ENCODE measurements at regions not wholly inside any gene's neighbourhood (a gene's known extent, or its start where the extent isn't known, plus 50 kb on each side); places are given as distances from the start of the nearest gene placed in this dataset.

DNA sequence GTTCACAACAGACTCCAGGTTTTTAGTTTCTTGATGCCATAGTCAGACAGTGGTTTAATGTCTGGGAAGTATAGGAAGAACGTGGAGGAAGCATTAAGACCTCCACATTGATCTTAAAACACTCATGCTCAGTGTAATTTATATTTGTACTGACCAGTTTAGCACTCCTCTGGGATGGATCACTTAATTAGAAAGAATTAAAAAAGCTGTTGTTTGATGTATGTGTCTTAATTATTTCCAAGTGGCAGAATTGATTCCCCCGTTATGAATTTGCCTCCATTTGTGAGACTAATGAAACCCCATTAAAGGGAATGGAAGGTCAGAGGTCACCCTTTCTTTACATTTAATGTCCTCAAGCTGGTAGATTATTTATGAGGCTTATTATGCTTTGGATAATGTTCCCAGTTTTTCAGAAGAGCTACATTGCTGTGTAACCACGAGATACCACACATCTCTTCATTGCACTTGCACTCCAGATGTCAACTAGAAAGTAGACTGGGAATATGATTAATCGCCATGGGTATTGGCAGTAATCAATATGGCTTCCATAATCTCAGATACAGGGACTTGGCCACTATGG is 270.0 kb upstream of the JAG1 start:
- Histone ChIP-seq H3K23ac (ENCODE audit: low read depth, low read length, poor library complexity) (no peak overlapping the region), H2AFZ (ENCODE audit: low read length) (no peak overlapping the region), H2BK12ac (ENCODE audit: low read length) (no peak overlapping the region), H3K27me3 (ENCODE audit: control insufficient read depth in 3 of 3, insufficient read depth in 3 of 3, low read depth in 1 of 3, low read length in 3 of 3) (no peaks in the 10 kb centered on the region), H4K8ac (ENCODE audit: low read depth, low read length) (no peak overlapping the region), H3K4me1 (ENCODE audit: control insufficient read depth in 2 of 2, insufficient read depth in 1 of 2, low read depth in 1 of 2, low read length in 2 of 2) (no peaks in the 10 kb centered on the region), H4K91ac (ENCODE audit: low read depth, low read length, poor library complexity) (no peak overlapping the region), H3K4ac (ENCODE audit: low read length) (no peak overlapping the region), H3K14ac (ENCODE audit: low read length) (no peak overlapping the region), H2BK120ac (ENCODE audit: low read depth, low read length) (no peak overlapping the region), H3K4me3 (ENCODE audit: low read length in 2 of 2) (no peak overlapping the region), H3K36me3 (replicated peaks in 1 of 2; ENCODE audit: control insufficient read depth in 2 of 2, insufficient read depth in 2 of 2, low read length in 2 of 2) (no peaks in the 10 kb centered on the region), H3K4me2 (ENCODE audit: insufficient read depth, low read length, poor library complexity, severe bottlenecking) (no peak overlapping the region), H3K27ac (replicated peaks; ENCODE audit: low read length) (no peak overlapping the region), H3K18ac (ENCODE audit: low read length) (no peak overlapping the region), H3K9me3 (replicated peaks in 1 of 2; ENCODE audit: control insufficient read depth in 2 of 2, insufficient read depth in 1 of 2, low read depth in 1 of 2, low read length in 2 of 2) (peaks cover 0 to 1% of the 10 kb centered on the region in 2 donors), H3K79me1 (ENCODE audit: low read depth, low read length) (no peaks in the 10 kb centered on the region), H2BK15ac (ENCODE audit: low read length) (no peak overlapping the region), H3K9ac (ENCODE audit: low read depth, low read length, poor library complexity) (no peak overlapping the region), H2BK5ac (ENCODE audit: low read length) (no peak overlapping the region), H2AK5ac (ENCODE audit: low read depth, low read length) (no peak overlapping the region)
- WGBS, 2 donors (ENCODE audit: extremely low coverage in 2 of 2, insufficient read length in 2 of 2, insufficient replicate concordance in 1 of 2): no CpG with 5 or more reads among the region's 4 CpGs
- no peak for DNase-seq (ENCODE audit: low spot score)

DNA sequence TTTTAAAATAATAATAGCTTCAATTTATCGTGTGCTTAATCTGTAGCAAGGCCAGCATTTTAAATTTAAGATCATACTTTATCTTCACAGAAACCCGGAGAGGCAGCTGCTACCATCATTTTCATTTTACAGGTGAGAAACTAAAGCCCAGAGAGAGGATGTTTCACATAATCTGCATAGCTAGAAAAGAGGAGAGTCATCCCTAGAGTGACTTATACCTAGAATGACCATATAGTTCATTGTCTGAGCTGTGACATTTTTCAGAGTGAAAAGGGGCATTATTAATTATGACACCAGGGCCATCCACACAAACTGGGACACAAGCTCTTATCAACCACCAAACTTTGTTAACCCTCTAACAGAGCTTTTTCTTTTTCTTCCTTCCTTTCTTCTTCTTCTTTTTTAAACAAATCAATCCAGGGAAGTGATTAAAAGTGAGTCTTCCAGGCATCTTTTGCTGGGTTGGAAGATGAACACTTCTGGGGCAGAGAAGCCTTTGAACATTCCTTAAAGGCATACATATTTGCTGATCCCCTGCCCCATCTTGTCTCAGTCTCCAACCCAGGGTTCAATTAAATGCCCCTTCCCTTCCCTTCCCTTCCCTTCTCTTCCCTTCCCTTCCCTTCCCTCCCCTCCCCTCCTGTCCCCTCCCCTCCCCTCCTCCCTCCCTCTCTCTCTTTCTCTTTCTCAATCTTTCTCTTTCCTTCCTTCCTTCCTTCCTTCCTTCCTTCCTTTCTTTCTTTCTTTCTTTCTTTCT is 272.5 kb upstream of the JAG1 start:
- H2BK5ac ChIP-seq (ENCODE audit: low read length): no peak overlapping the region
- no peak overlapping the region for H3K23ac ChIP-seq (ENCODE audit: low read depth, low read length, poor library complexity)
- no peak overlapping the region for H3K14ac ChIP-seq (ENCODE audit: low read length)
- H2BK15ac ChIP-seq (ENCODE audit: low read length): no peak overlapping the region
- H2BK120ac ChIP-seq (ENCODE audit: low read depth, low read length): no peak overlapping the region
- H4K91ac ChIP-seq (ENCODE audit: low read depth, low read length, poor library complexity): no peak overlapping the region
- no peak overlapping the region for H3K4ac ChIP-seq (ENCODE audit: low read length)
- DNase-seq (ENCODE audit: low spot score): no peak
- no peak overlapping the region for H3K18ac ChIP-seq (ENCODE audit: low read length)
- H3K79me1 ChIP-seq (ENCODE audit: low read depth, low read length): no peaks in the 10 kb centered on the region
- H3K9ac ChIP-seq (ENCODE audit: low read depth, low read length, poor library complexity): no peak overlapping the region
- H3K27ac ChIP-seq (replicated peaks; ENCODE audit: low read length): no peak overlapping the region
- no peak overlapping the region for H3K4me2 ChIP-seq (ENCODE audit: insufficient read depth, low read length, poor library complexity, severe bottlenecking)
- no peak overlapping the region for H2AK5ac ChIP-seq (ENCODE audit: low read depth, low read length)
- no peak overlapping the region for H2AFZ ChIP-seq (ENCODE audit: low read length)
- no peaks in the 10 kb centered on the region for H3K27me3 ChIP-seq (ENCODE audit: control insufficient read depth in 3 of 3, insufficient read depth in 3 of 3, low read depth in 1 of 3, low read length in 3 of 3)
- WGBS, 2 donors (ENCODE audit: extremely low coverage in 2 of 2, insufficient read length in 2 of 2, insufficient replicate concordance in 1 of 2): no CpG with 5 or more reads among the region's 2 CpGs
- no peak overlapping the region for H4K8ac ChIP-seq (ENCODE audit: low read depth, low read length)
- no peak overlapping the region for H2BK12ac ChIP-seq (ENCODE audit: low read length)
- no peaks in the 10 kb centered on the region for H3K36me3 ChIP-seq (replicated peaks in 1 of 2; ENCODE audit: control insufficient read depth in 2 of 2, insufficient read depth in 2 of 2, low read length in 2 of 2)
- no peak overlapping the region for H3K4me3 ChIP-seq (ENCODE audit: low read length in 2 of 2)
- H3K9me3 ChIP-seq (replicated peaks in 1 of 2; ENCODE audit: control insufficient read depth in 2 of 2, insufficient read depth in 1 of 2, low read depth in 1 of 2, low read length in 2 of 2): no peaks in the 10 kb centered on the region
- H3K4me1 ChIP-seq (ENCODE audit: control insufficient read depth in 2 of 2, insufficient read depth in 1 of 2, low read depth in 1 of 2, low read length in 2 of 2): no peaks in the 10 kb centered on the region

DNA sequence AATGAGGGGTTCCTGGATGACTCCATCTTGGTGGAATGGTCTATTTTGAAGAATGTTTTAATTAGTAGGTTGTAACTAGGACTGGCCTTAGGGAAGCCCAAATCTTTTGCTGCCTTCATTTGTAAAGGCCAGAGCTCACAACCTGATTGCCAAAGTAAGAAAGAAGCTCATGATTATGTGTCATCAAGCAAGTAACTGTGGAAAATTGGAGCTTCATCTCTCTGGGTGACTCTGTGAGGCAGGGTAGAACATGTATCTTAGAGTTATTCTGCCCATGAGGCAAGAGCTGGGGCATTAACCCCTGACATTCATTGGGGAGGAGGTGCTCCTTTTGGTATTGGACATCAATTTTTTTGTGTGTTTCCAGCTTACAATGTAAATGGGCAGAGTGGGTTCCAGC is 273.9 kb upstream of the JAG1 start:
- Histone ChIP-seq H3K36me3 (replicated peaks in 1 of 2; ENCODE audit: control insufficient read depth in 2 of 2, insufficient read depth in 2 of 2, low read length in 2 of 2) (no peaks in the 10 kb centered on the region), H2BK12ac (ENCODE audit: low read length) (no peak overlapping the region), H3K79me1 (ENCODE audit: low read depth, low read length) (no peaks in the 10 kb centered on the region), H3K4me2 (ENCODE audit: insufficient read depth, low read length, poor library complexity, severe bottlenecking) (no peak overlapping the region), H2BK5ac (ENCODE audit: low read length) (no peak overlapping the region), H3K27me3 (ENCODE audit: control insufficient read depth in 3 of 3, insufficient read depth in 3 of 3, low read depth in 1 of 3, low read length in 3 of 3) (no peaks in the 10 kb centered on the region), H2BK15ac (ENCODE audit: low read length) (no peak overlapping the region), H3K9me3 (replicated peaks in 1 of 2; ENCODE audit: control insufficient read depth in 2 of 2, insufficient read depth in 1 of 2, low read depth in 1 of 2, low read length in 2 of 2) (no peaks in the 10 kb centered on the region), H3K18ac (ENCODE audit: low read length) (no peak overlapping the region), H3K14ac (ENCODE audit: low read length) (no peak overlapping the region), H3K4ac (ENCODE audit: low read length) (no peak overlapping the region), H4K8ac (ENCODE audit: low read depth, low read length) (no peak overlapping the region), H2AK5ac (ENCODE audit: low read depth, low read length) (no peak overlapping the region), H4K91ac (ENCODE audit: low read depth, low read length, poor library complexity) (no peak overlapping the region), H3K4me1 (ENCODE audit: control insufficient read depth in 2 of 2, insufficient read depth in 1 of 2, low read depth in 1 of 2, low read length in 2 of 2) (no peaks in the 10 kb centered on the region), H3K9ac (ENCODE audit: low read depth, low read length, poor library complexity) (no peak overlapping the region), H3K27ac (replicated peaks; ENCODE audit: low read length) (no peak overlapping the region), H2AFZ (ENCODE audit: low read length) (no peak overlapping the region), H2BK120ac (ENCODE audit: low read depth, low read length) (no peak overlapping the region), H3K4me3 (ENCODE audit: low read length in 2 of 2) (no peak overlapping the region), H3K23ac (ENCODE audit: low read depth, low read length, poor library complexity) (no peak overlapping the region)
- no peak for DNase-seq (ENCODE audit: low spot score)

DNA sequence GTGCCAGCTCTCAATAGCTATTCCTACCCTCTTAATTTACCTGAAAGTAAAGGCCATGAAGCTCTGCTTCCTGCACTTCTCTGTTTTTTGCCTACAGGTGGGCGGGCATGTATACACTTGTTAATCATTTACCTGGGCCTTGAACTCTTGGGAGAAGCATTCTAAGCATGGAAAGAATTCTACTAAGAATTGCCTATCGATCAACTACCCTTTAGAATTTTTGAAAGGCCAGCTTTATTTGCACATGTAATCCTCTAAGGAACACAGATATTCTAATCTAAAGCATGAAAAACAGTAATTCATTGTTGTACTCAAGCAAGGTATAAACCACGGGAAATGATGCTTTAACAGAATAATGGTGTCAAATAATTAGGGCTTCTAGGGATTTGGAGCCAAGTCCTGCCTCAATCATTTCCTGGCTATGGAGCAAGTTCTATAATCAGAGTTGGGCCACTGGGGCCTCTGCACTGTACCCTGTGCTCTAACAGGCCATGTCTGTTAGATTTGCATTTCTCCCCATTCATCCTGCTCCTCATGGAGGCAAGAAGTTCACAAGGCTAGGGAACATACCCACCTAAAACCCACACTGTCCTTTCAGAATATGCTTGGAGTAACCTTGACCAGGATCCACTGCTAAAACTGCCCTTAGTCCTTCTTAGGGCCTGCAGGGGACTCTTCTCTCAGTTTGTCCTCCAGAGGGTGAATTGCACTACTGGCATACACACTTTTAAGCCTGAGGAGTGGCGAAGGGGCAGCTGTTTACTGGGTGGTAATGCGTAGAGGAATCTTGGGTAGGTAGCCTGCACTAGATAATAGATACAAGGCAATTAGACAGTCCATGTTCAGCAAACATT is 276.4 kb upstream of the JAG1 start:
- Histone ChIP-seq H2BK120ac (ENCODE audit: low read depth, low read length) (no peak overlapping the region), H4K91ac (ENCODE audit: low read depth, low read length, poor library complexity) (no peak overlapping the region), H3K18ac (ENCODE audit: low read length) (no peak overlapping the region), H3K36me3 (replicated peaks in 1 of 2; ENCODE audit: control insufficient read depth in 2 of 2, insufficient read depth in 2 of 2, low read length in 2 of 2) (no peaks in the 10 kb centered on the region), H2BK12ac (ENCODE audit: low read length) (no peak overlapping the region), H3K4me2 (ENCODE audit: insufficient read depth, low read length, poor library complexity, severe bottlenecking) (no peak overlapping the region), H2AK5ac (ENCODE audit: low read depth, low read length) (no peak overlapping the region), H3K27ac (replicated peaks; ENCODE audit: low read length) (no peak overlapping the region), H3K27me3 (ENCODE audit: control insufficient read depth in 3 of 3, insufficient read depth in 3 of 3, low read depth in 1 of 3, low read length in 3 of 3) (no peaks in the 10 kb centered on the region), H2BK15ac (ENCODE audit: low read length) (no peak overlapping the region), H2BK5ac (ENCODE audit: low read length) (no peak overlapping the region), H3K23ac (ENCODE audit: low read depth, low read length, poor library complexity) (no peak overlapping the region), H3K79me1 (ENCODE audit: low read depth, low read length) (no peaks in the 10 kb centered on the region), H3K4me1 (ENCODE audit: control insufficient read depth in 2 of 2, insufficient read depth in 1 of 2, low read depth in 1 of 2, low read length in 2 of 2) (peaks cover 3 to 4% of the 10 kb centered on the region in 2 donors), H4K8ac (ENCODE audit: low read depth, low read length) (no peak overlapping the region), H3K4ac (ENCODE audit: low read length) (no peak overlapping the region), H3K4me3 (ENCODE audit: low read length in 2 of 2) (no peak overlapping the region), H3K14ac (ENCODE audit: low read length) (no peak overlapping the region), H2AFZ (ENCODE audit: low read length) (no peak overlapping the region), H3K9me3 (replicated peaks in 1 of 2; ENCODE audit: control insufficient read depth in 2 of 2, insufficient read depth in 1 of 2, low read depth in 1 of 2, low read length in 2 of 2) (no peaks in the 10 kb centered on the region), H3K9ac (ENCODE audit: low read depth, low read length, poor library complexity) (no peak overlapping the region)
- no CpG with 5 or more reads among the region's 5 CpGs for WGBS, 2 donors (ENCODE audit: extremely low coverage in 2 of 2, insufficient read length in 2 of 2, insufficient replicate concordance in 1 of 2)
- DNase-seq (ENCODE audit: low spot score): no peak

Measured in neuronal stem cell (in vitro differentiated cells).